ENCODE measurements at regions not wholly inside any gene's neighbourhood (a gene's known extent, or its start where the extent isn't known, plus 50 kb on each side); places are given as distances from the start of the nearest gene placed in this dataset.

GRCh38 chr21:35485364-35485763 is 436.3 kb upstream of the RUNX1 start:
- no peaks in the 10 kb centered on the region for H3K79me2 ChIP-seq (ENCODE audit: low read length)
- H3K36me3 ChIP-seq (ENCODE audit: insufficient read depth, low read length) = no peaks in the 10 kb centered on the region
- H3K27ac ChIP-seq (ENCODE audit: low read length) = no peak overlapping the region
- H3K4me1 ChIP-seq (ENCODE audit: low read length) = no peaks in the 10 kb centered on the region
- H4K20me1 ChIP-seq (ENCODE audit: insufficient read depth, low read depth, low read length) = no peaks in the 10 kb centered on the region
- no peaks in the 10 kb centered on the region for H3K27me3 ChIP-seq (ENCODE audit: low read length)
- no peak overlapping the region for H3K4me2 ChIP-seq (ENCODE audit: low read depth, low read length, poor library complexity, severe bottlenecking)
- H3K9me2 ChIP-seq (replicated peaks; ENCODE audit: insufficient read depth, low read length) = no peaks in the 10 kb centered on the region
- H3K4me3 ChIP-seq (ENCODE audit: low read length) = no peak overlapping the region
- no peaks in the 10 kb centered on the region for H3K9me3 ChIP-seq (ENCODE audit: low read length)
- H2AFZ ChIP-seq (ENCODE audit: low read length) = no peak overlapping the region
- no peak overlapping the region for H3K9ac ChIP-seq (ENCODE audit: low read length)
- DNase-seq = no peak

- Histone ChIP-seq H3K9me2 (replicated peaks; ENCODE audit: insufficient read depth, low read length) (no peaks in the 10 kb centered on the region), H4K20me1 (ENCODE audit: insufficient read depth, low read depth, low read length) (no peaks in the 10 kb centered on the region), H3K36me3 (ENCODE audit: insufficient read depth, low read length) (no peaks in the 10 kb centered on the region), H3K4me3 (ENCODE audit: low read length) (no peak overlapping the region), H3K27ac (ENCODE audit: low read length) (no peak overlapping the region), H3K9me3 (ENCODE audit: low read length) (no peaks in the 10 kb centered on the region), H3K4me2 (ENCODE audit: low read depth, low read length, poor library complexity, severe bottlenecking) (no peak overlapping the region), H3K79me2 (ENCODE audit: low read length) (no peaks in the 10 kb centered on the region), H3K9ac (ENCODE audit: low read length) (no peak overlapping the region), H3K4me1 (ENCODE audit: low read length) (no peaks in the 10 kb centered on the region), H3K27me3 (ENCODE audit: low read length) (no peaks in the 10 kb centered on the region), H2AFZ (ENCODE audit: low read length) (no peak overlapping the region)
- DNase-seq = no peak
Observed at GRCh38 chr21:35484851-35485250, 435.7 kb upstream of the RUNX1 start.

GRCh38 chr21:35484032-35484431 is 434.9 kb upstream of the RUNX1 start:
- DNase-seq = no peak
- H3K79me2 ChIP-seq (ENCODE audit: low read length) = no peaks in the 10 kb centered on the region
- H3K27me3 ChIP-seq (ENCODE audit: low read length) = no peaks in the 10 kb centered on the region
- H3K9me3 ChIP-seq (ENCODE audit: low read length) = no peaks in the 10 kb centered on the region
- no peak overlapping the region for H3K27ac ChIP-seq (ENCODE audit: low read length)
- H2AFZ ChIP-seq (ENCODE audit: low read length) = no peak overlapping the region
- no peaks in the 10 kb centered on the region for H3K9me2 ChIP-seq (replicated peaks; ENCODE audit: insufficient read depth, low read length)
- no peak overlapping the region for H3K9ac ChIP-seq (ENCODE audit: low read length)
- no peaks in the 10 kb centered on the region for H3K36me3 ChIP-seq (ENCODE audit: insufficient read depth, low read length)
- no peak overlapping the region for H3K4me2 ChIP-seq (ENCODE audit: low read depth, low read length, poor library complexity, severe bottlenecking)
- no peaks in the 10 kb centered on the region for H4K20me1 ChIP-seq (ENCODE audit: insufficient read depth, low read depth, low read length)
- no peaks in the 10 kb centered on the region for H3K4me1 ChIP-seq (ENCODE audit: low read length)
- no peak overlapping the region for H3K4me3 ChIP-seq (ENCODE audit: low read length)

- Histone ChIP-seq H2AFZ (ENCODE audit: low read length) (no peak overlapping the region), H4K20me1 (ENCODE audit: insufficient read depth, low read depth, low read length) (no peaks in the 10 kb centered on the region), H3K4me1 (ENCODE audit: low read length) (no peaks in the 10 kb centered on the region), H3K4me3 (ENCODE audit: low read length) (no peak overlapping the region), H3K9me3 (ENCODE audit: low read length) (no peaks in the 10 kb centered on the region), H3K36me3 (ENCODE audit: insufficient read depth, low read length) (no peaks in the 10 kb centered on the region), H3K9me2 (replicated peaks; ENCODE audit: insufficient read depth, low read length) (no peaks in the 10 kb centered on the region), H3K4me2 (ENCODE audit: low read depth, low read length, poor library complexity, severe bottlenecking) (no peak overlapping the region), H3K27me3 (ENCODE audit: low read length) (no peaks in the 10 kb centered on the region), H3K79me2 (ENCODE audit: low read length) (no peaks in the 10 kb centered on the region), H3K9ac (ENCODE audit: low read length) (no peak overlapping the region), H3K27ac (ENCODE audit: low read length) (no peak overlapping the region)
- no peak for DNase-seq
Observed at GRCh38 chr21:35482933-35483662, 434.0 kb upstream of the RUNX1 start.

GRCh38 chr21:35482096-35482495 is 433.0 kb upstream of the RUNX1 start:
- Histone ChIP-seq H3K9ac (ENCODE audit: low read length) (no peak overlapping the region), H2AFZ (ENCODE audit: low read length) (no peak overlapping the region), H3K9me2 (replicated peaks; ENCODE audit: insufficient read depth, low read length) (no peaks in the 10 kb centered on the region), H3K27me3 (ENCODE audit: low read length) (no peaks in the 10 kb centered on the region), H3K79me2 (ENCODE audit: low read length) (no peaks in the 10 kb centered on the region), H3K36me3 (ENCODE audit: insufficient read depth, low read length) (no peaks in the 10 kb centered on the region), H3K9me3 (ENCODE audit: low read length) (no peaks in the 10 kb centered on the region), H3K27ac (ENCODE audit: low read length) (no peak overlapping the region), H4K20me1 (ENCODE audit: insufficient read depth, low read depth, low read length) (no peaks in the 10 kb centered on the region), H3K4me2 (ENCODE audit: low read depth, low read length, poor library complexity, severe bottlenecking) (no peak overlapping the region), H3K4me1 (ENCODE audit: low read length) (no peaks in the 10 kb centered on the region), H3K4me3 (ENCODE audit: low read length) (no peak overlapping the region)
- no peak for DNase-seq

GRCh38 chr21:35481005-35481404 is 431.9 kb upstream of the RUNX1 start:
- Histone ChIP-seq H3K4me3 (ENCODE audit: low read length) (no peak overlapping the region), H2AFZ (ENCODE audit: low read length) (no peak overlapping the region), H3K79me2 (ENCODE audit: low read length) (no peaks in the 10 kb centered on the region), H3K4me2 (ENCODE audit: low read depth, low read length, poor library complexity, severe bottlenecking) (no peak overlapping the region), H3K9ac (ENCODE audit: low read length) (no peak overlapping the region), H3K36me3 (ENCODE audit: insufficient read depth, low read length) (no peaks in the 10 kb centered on the region), H3K27ac (ENCODE audit: low read length) (no peak overlapping the region), H3K4me1 (ENCODE audit: low read length) (no peaks in the 10 kb centered on the region), H4K20me1 (ENCODE audit: insufficient read depth, low read depth, low read length) (no peaks in the 10 kb centered on the region), H3K9me2 (replicated peaks; ENCODE audit: insufficient read depth, low read length) (no peaks in the 10 kb centered on the region), H3K9me3 (ENCODE audit: low read length) (no peaks in the 10 kb centered on the region), H3K27me3 (ENCODE audit: low read length) (no peaks in the 10 kb centered on the region)
- no peak for DNase-seq

GRCh38 chr21:35479529-35479928 is 430.4 kb upstream of the RUNX1 start:
- Histone ChIP-seq H3K79me2 (ENCODE audit: low read length) (no peaks in the 10 kb centered on the region), H3K9me2 (replicated peaks; ENCODE audit: insufficient read depth, low read length) (no peaks in the 10 kb centered on the region), H3K36me3 (ENCODE audit: insufficient read depth, low read length) (no peaks in the 10 kb centered on the region), H3K4me2 (ENCODE audit: low read depth, low read length, poor library complexity, severe bottlenecking) (no peak overlapping the region), H3K27ac (ENCODE audit: low read length) (no peak overlapping the region), H3K4me3 (ENCODE audit: low read length) (no peak overlapping the region), H3K9ac (ENCODE audit: low read length) (no peak overlapping the region), H3K4me1 (ENCODE audit: low read length) (no peaks in the 10 kb centered on the region), H2AFZ (ENCODE audit: low read length) (no peak overlapping the region), H3K27me3 (ENCODE audit: low read length) (no peaks in the 10 kb centered on the region), H3K9me3 (ENCODE audit: low read length) (no peaks in the 10 kb centered on the region), H4K20me1 (ENCODE audit: insufficient read depth, low read depth, low read length) (no peaks in the 10 kb centered on the region)
- DNase-seq = no peak

GRCh38 chr21:35479065-35479448 is 430.0 kb upstream of the RUNX1 start:
- Histone ChIP-seq H3K4me2 (ENCODE audit: low read depth, low read length, poor library complexity, severe bottlenecking) (no peak overlapping the region), H3K9me3 (ENCODE audit: low read length) (no peaks in the 10 kb centered on the region), H3K4me3 (ENCODE audit: low read length) (no peak overlapping the region), H3K9me2 (replicated peaks; ENCODE audit: insufficient read depth, low read length) (no peaks in the 10 kb centered on the region), H4K20me1 (ENCODE audit: insufficient read depth, low read depth, low read length) (no peaks in the 10 kb centered on the region), H3K4me1 (ENCODE audit: low read length) (no peaks in the 10 kb centered on the region), H3K27me3 (ENCODE audit: low read length) (no peaks in the 10 kb centered on the region), H3K27ac (ENCODE audit: low read length) (no peak overlapping the region), H3K36me3 (ENCODE audit: insufficient read depth, low read length) (no peaks in the 10 kb centered on the region), H3K79me2 (ENCODE audit: low read length) (no peaks in the 10 kb centered on the region), H2AFZ (ENCODE audit: low read length) (no peak overlapping the region), H3K9ac (ENCODE audit: low read length) (no peak overlapping the region)
- DNase-seq = no peak
